Embryonic facial prominence (tissue), 1 donor: ENCODE measurements at regions not wholly inside any gene's neighbourhood (a gene's known extent, or its start where the extent isn't known, plus 50 kb on each side); places are given as distances from the start of the nearest gene placed in this dataset.
"Not testable (repeated sequence)": the region's sequence is repeated elsewhere in the genome, so short reads cannot be mapped to it uniquely, and the experiment has no call there.

Experiments
- DNase-seq: peaks from one replicate; pipeline ENCODE4 v3.0.0-alpha.2; 2016; ENCODE audit errors: extremely low spot score

DNA sequence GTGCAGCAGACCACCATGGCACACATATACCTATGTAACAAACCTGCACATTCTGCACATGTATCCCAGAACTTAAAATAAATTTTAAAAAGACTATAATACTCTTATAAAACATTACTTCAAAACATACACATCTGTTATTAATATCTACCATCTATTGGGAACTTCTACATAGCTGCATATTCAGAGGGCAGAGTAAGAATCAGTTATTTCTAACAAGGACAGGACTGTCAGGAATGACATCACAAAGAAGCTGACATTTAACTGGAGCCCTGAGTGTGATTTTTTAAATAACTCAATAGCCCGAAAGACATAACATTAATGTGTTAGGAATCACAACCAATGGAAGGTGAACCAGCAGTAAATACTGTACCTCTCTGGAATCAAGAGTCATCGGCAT lies 276.7 kb upstream of the ECI2 start:
- no peak for DNase-seq

DNA sequence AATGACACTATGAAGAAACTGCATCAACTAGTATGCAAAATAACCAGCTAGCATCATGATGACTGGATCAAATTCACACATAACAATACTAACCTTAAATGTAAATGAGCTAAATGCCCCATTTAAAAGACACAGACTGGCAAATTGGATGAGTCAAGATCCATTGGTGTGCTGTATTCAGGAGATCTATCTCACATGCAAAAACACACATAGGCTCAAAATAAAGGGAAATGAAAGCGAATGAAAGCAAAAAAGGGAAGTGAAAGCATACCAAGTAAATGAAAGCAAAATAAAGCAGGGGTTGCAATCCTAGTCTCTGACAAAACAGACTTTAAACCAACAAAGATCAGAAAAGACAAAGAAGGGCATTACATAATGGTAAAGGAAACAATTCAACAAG lies 272.3 kb upstream of the ECI2 start:
- not testable (repeated sequence) for DNase-seq

DNA sequence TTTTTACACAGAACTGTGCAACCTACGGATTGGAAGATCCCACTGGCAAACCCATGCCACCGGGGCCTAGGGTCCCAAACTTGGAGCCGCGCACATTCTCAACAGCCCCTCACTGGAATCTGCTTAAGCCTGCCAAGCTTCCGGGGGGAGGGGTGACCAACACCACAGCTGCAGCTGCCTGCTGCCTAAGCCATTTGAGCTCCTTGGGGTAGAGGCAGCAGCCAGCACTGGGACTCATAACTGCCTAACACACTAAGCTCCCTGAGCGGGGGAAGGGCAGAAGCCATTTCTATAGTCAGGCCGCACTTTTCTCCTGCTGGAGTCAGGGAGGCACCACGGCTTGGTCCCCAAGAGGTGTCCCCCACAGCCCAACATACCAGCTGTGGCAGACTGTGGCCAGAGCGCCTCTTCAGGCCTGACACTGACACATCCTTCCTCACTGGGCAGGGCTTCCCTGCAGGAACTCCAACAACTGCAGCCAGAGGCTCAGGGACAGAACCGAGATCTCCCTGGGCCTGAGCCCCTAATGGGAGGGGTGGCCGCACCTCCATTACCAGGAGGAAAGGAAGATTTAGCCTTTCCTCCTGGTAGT lies 270.3 kb upstream of the ECI2 start:
- DNase-seq: no peak

- DNase-seq: no peak
Measured at GRCh38 chr6:4404415-4404814, 269.0 kb upstream of the ECI2 start.

- DNase-seq: no peak
Measured at GRCh38 chr6:4403828-4404227, 268.5 kb upstream of the ECI2 start.

GRCh38 chr6:4403023-4403752 lies 267.8 kb upstream of the ECI2 start:
- DNase-seq: no peak

- DNase-seq: no peak
Measured at GRCh38 chr6:4402477-4402976, 267.2 kb upstream of the ECI2 start.

DNA sequence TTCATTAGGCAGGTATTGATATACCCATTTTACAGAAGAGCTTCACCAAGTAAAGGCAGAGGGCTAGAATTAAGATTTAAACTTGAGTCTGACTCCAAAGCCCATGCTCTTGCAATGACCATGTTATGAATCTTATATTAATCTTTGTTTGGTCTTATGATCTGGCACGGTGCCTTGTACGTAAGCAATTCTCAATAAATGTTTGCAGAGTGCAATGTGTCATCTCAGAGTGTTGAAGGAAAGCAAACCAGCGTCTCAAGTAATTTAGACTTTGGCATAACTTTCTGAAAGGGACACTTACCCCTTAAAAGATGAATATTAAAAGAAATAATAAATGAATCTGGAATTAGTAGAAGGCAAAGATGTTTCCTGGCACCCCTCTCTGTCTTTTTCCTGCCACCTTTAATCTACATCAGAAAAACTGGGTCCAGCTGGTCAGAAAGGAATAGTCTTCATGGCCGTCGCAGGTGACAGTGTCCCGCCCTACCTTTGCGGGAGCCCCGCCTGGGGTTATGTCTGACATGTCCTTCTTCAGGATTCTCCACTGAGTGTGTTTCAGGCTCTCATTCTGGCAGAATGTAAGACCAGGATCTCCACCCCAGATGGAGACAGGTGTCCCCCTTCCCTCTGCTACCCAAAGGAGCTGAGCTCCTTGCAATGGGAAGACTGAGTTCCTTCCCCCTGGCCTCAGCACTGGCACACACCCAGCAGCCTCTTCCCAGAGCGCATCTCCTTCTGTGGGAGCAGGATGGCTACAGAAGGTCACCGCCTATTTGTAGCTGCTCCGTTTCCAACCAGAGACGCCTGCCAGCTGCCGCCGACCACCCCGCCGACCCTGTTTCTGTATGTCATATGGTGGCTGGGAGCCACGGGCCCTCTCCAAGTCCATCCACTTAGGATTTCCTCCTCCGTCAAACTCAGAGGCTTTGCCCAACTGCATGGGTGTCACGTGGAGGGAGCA lies 266.3 kb upstream of the ECI2 start:
- DNase-seq: no peak

- no peak for DNase-seq
Measured at GRCh38 chr6:4399656-4400055, 264.3 kb upstream of the ECI2 start.

DNA sequence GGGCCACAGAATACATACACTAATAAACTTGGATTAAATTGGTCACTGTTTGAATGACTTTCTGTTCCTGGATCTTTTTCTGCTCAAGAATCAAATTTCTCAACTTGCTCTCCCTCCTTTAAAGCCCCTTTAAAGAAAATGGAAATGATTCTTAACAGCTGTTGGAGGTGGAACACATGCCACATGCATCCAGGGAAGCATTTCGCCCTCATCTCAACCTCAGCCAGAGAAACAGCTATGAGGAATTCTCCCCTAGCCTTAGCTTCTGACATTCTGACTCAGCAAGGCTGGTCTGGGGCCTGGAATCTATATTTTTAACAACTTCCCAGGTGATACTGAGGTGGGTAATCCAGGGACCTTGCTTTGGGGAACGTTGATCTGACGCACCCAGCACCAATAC lies 263.4 kb upstream of the ECI2 start:
- DNase-seq: no peak

- DNase-seq: no peak
Measured at GRCh38 chr6:4397307-4397706, 261.9 kb upstream of the ECI2 start.

DNA sequence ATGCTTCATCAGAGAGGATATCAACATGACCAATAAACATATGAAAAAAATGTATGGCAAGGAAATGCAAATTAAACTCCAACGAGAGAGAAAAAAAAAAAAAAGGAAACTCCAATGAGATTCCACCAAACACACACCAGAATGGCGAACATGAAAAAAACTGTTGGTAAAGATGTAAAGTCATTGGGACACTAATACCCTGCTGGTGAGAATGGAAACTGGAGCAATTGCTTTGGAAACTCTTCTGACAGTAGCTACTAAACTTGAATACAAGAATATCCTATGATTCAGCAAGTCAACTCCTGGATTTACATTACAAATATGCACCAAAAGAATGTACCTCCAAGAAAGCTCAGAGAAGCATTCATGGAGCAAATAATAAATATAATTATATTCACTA lies 260.7 kb upstream of the ECI2 start:
- DNase-seq: no peak

DNA sequence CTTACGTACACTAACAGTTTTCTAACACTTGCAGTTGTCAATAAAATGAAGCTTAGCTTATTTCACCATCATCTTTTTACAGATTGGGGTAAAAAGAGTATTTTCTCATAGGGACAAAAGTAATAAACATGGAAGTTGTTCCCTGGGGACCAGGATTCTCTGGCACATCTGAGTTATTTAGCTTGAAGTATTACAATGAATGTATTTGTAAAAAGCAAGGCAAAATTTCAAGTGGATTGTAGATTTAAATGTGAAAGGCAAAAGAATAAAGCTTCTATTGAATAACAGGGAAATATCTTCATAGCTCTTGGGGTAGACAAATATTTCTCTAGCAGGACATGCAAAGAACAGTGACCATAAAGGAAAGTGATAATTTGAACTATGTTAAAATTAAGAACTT lies 260.0 kb upstream of the ECI2 start:
- no peak for DNase-seq

DNA sequence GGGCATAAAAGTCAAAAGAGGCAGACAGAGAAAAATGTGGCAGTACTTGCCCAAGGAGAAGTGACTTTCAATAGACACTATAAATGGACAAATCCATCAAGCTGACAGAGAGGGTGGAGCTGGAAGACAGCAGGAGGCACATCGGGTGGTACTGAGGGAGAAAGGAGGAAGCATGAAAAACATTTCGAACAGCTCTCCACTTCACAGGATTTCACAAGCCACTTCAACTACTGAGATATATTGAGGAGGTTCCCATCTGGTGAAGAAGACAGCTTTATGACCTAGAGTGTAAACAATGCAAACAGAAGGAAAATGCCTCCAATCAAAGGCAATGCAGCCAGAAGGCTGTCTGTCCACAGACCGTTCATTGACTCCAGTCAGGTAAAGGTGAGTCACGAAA lies 259.4 kb upstream of the ECI2 start:
- no peak for DNase-seq

DNA sequence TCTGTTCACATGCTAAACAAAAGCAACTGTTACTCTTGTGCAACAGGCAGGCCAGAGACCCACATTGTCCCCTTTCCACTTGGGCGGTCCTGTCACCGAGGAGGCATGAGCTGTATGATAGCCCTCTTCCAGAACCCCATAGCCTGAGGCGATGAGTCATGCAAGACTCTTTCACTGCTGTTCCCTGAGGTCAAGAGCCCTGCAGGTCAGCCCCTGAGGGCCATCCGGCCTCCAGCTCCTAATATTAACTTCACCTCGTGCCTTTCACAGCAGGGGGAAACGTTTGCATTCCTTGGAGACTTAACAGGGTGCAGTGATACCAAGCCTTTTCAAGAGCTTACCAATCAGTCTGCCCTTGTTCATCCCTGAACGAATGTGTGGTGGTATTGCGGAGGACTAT lies 253.3 kb upstream of the ECI2 start:
- no peak for DNase-seq

DNA sequence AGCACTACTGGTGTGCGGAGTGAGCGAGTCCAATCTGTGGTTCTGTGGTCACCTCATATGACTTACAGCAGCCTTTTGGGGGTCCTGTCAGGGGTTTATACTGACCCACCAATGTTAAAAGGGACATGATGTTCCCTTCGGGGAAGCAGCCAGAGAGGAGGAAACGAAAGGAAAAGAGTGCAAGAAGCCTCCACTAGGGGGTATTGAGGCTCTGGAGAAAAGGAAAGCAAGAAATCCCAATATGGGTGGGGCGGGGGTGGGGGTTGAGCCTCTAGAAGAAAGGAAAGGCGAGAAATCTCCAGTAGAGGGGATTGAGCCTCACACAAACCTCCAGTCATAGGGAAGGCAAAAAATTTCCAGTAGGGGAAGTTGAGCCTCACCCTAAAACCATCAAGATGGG lies 249.3 kb upstream of the ECI2 start:
- no peak for DNase-seq

GRCh38 chr6:4383910-4384638 lies 248.7 kb upstream of the ECI2 start:
- no peak for DNase-seq

- DNase-seq: no peak
Measured at GRCh38 chr6:4382362-4382853, 247.0 kb upstream of the ECI2 start.

DNA sequence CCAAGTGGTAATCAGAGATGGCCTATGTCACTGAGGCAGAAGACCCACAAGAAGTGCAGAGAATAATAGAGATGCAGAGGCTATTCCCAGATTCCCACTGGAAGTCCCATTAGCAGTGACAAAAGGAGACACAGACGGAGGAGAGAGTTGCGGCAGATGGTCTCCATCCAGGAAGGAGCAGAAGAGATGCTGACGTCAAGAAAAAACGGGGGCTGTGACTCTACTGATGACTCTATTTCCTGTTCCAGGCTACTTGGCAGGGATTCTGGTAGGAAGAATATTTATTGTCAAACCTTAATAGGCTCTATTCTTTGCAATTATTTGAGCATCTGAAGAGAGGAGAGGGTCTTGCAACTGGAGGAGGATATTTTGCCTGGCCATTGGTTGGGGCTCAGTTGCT lies 246.0 kb upstream of the ECI2 start:
- DNase-seq: no peak

GRCh38 chr6:4380881-4381281 lies 245.5 kb upstream of the ECI2 start:
- DNase-seq: no peak

GRCh38 chr6:4379958-4380357 lies 244.6 kb upstream of the ECI2 start:
- no peak for DNase-seq
